ENCODE measurements at regions not wholly inside any gene's neighbourhood (a gene's known extent, or its start where the extent isn't known, plus 50 kb on each side); places are given as distances from the start of the nearest gene placed in this dataset.

DNA sequence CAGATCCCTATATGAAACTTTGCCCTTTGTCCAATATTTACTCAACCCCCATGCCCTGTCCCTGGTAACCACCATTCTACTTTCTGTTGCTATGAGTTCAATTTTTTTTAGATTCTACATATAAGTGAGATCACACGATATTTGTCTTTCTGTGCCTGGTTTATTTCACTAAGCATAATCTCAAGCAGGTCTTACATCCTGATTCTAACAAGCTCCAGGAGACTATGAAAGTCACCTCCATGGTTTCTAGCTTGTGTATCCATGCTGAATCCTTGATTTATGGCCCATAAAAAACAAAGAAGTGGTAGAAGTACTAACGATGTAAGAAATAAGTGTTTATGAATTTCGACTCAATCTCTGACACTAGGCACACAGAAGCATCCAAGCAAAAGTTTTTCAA is 68.0 kb downstream of the OR5AK2 start:
- TF ChIP-seq CTCF (IDR thresholded peaks at IDR 0.05 in 8 of 11, conservative IDR thresholded peaks at IDR 0.05 in 3 of 11) (no peak), POLR2A (IDR thresholded peaks at IDR 0.05) (no peak)
